ENCODE measurements at regions not wholly inside any gene's neighbourhood (a gene's known extent, or its start where the extent isn't known, plus 50 kb on each side); places are given as distances from the start of the nearest gene placed in this dataset.

DNA sequence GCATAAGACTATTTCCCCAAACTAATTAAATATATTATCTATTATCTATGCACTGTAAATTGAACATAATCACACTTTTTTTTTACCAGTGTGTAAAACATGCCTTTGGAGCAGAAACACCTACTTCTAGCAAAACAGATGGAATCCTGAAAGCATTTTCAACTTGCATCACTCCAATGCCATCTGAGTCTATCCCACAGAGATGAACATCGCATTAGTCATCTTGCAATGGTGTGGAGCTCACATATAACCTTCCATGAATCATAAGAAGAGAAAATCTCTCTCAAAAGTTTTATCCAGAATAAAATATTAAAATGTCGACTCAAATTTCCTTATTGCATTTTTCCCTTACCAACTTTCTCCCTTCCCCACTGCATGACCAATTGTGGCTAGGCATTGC, 406.7 kb upstream of the ACTRT1 start:
- Histone ChIP-seq H3K36me3 (ENCODE audit: control insufficient read depth in 1 of 2, insufficient read depth in 2 of 2, low read length in 2 of 2) (no peaks in the 10 kb centered on the region), H2BK5ac (ENCODE audit: low read depth, low read length, poor library complexity) (no peak overlapping the region), H3K79me1 (ENCODE audit: low read length) (no peaks in the 10 kb centered on the region), H4K8ac (ENCODE audit: low read depth, low read length) (no peak overlapping the region), H2AK5ac (ENCODE audit: low read length) (no peak overlapping the region), H3K9me3 (ENCODE audit: insufficient read depth, low read depth, low read length) (no peaks in the 10 kb centered on the region), H3K27ac (ENCODE audit: low read depth, low read length) (no peak overlapping the region), H3K9ac (ENCODE audit: low read length) (no peak overlapping the region), H3K79me2 (ENCODE audit: control insufficient read depth, insufficient read depth, low read length, poor library complexity) (no peaks in the 10 kb centered on the region), H3K4me1 (ENCODE audit: control insufficient read depth in 1 of 2, insufficient read depth in 2 of 2, low read length in 2 of 2) (no peaks in the 10 kb centered on the region), H2BK12ac (ENCODE audit: low read length) (no peak overlapping the region), H3K23ac (ENCODE audit: low read length) (no peak overlapping the region), H3K14ac (ENCODE audit: low read length) (no peak overlapping the region), H3K27me3 (ENCODE audit: insufficient read depth, low read length) (no peaks in the 10 kb centered on the region), H2AFZ (ENCODE audit: insufficient read depth, low read length, poor library complexity) (no peak overlapping the region), H4K91ac (ENCODE audit: low read depth, low read length) (no peak overlapping the region), H3K4me3 (ENCODE audit: low read depth, low read length) (no peak overlapping the region), H2BK120ac (ENCODE audit: insufficient read depth, low read length, poor library complexity) (no peak overlapping the region), H3K4me2 (ENCODE audit: low read length) (no peak overlapping the region), H3K18ac (ENCODE audit: low read length) (no peak overlapping the region), H3K4ac (ENCODE audit: low read depth, low read length) (no peak overlapping the region), H4K12ac (ENCODE audit: low read depth, low read length) (no peak overlapping the region)
- no CpG with 5 or more reads among the region's 2 CpGs for WGBS (ENCODE audit: extremely low coverage, insufficient coverage, insufficient read length)
- DNase-seq, result peak in 1 of 2 donors; percentile 8

DNA sequence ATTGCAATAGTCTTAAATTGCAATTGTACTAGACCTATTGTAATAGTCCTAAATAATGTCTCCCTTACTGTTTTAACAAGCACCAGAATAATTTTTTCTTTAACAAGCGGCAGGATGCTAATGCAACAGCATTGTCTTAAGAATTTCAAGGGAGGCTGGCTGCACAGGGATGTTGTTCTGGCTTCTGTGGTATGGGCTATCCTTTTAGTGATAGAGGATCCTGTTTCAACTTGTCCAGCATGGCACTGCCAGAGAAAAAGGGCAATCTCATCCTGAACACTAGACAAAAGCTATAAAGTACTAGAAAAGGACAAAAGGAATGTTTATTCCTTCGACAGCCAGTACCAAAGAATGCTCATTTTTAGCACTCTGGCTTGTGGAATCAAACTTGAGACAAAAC, 405.5 kb upstream of the ACTRT1 start:
- H3K36me3 ChIP-seq (ENCODE audit: control insufficient read depth in 1 of 2, insufficient read depth in 2 of 2, low read length in 2 of 2), result no peaks in the 10 kb centered on the region
- no peak overlapping the region for H4K91ac ChIP-seq (ENCODE audit: low read depth, low read length)
- H3K79me1 ChIP-seq (ENCODE audit: low read length), result no peaks in the 10 kb centered on the region
- no peak overlapping the region for H3K4me2 ChIP-seq (ENCODE audit: low read length)
- no peak for DNase-seq
- H3K27me3 ChIP-seq (ENCODE audit: insufficient read depth, low read length), result no peaks in the 10 kb centered on the region
- H3K27ac ChIP-seq (ENCODE audit: low read depth, low read length), result no peak overlapping the region
- no peaks in the 10 kb centered on the region for H3K9me3 ChIP-seq (ENCODE audit: insufficient read depth, low read depth, low read length)
- H2BK5ac ChIP-seq (ENCODE audit: low read depth, low read length, poor library complexity), result no peak overlapping the region
- no peaks in the 10 kb centered on the region for H3K79me2 ChIP-seq (ENCODE audit: control insufficient read depth, insufficient read depth, low read length, poor library complexity)
- no peak overlapping the region for H3K23ac ChIP-seq (ENCODE audit: low read length)
- H3K18ac ChIP-seq (ENCODE audit: low read length), result no peak overlapping the region
- no peak overlapping the region for H4K12ac ChIP-seq (ENCODE audit: low read depth, low read length)
- no peak overlapping the region for H2AK5ac ChIP-seq (ENCODE audit: low read length)
- no peak overlapping the region for H2BK12ac ChIP-seq (ENCODE audit: low read length)
- no peak overlapping the region for H3K14ac ChIP-seq (ENCODE audit: low read length)
- no peaks in the 10 kb centered on the region for H3K4me1 ChIP-seq (ENCODE audit: control insufficient read depth in 1 of 2, insufficient read depth in 2 of 2, low read length in 2 of 2)
- no CpG with 5 or more reads among the region's 2 CpGs for WGBS (ENCODE audit: extremely low coverage, insufficient coverage, insufficient read length)
- no peak overlapping the region for H2BK120ac ChIP-seq (ENCODE audit: insufficient read depth, low read length, poor library complexity)
- no peak overlapping the region for H2AFZ ChIP-seq (ENCODE audit: insufficient read depth, low read length, poor library complexity)
- no peak overlapping the region for H3K9ac ChIP-seq (ENCODE audit: low read length)
- no peak overlapping the region for H4K8ac ChIP-seq (ENCODE audit: low read depth, low read length)
- no peak overlapping the region for H3K4me3 ChIP-seq (ENCODE audit: low read depth, low read length)
- no peak overlapping the region for H3K4ac ChIP-seq (ENCODE audit: low read depth, low read length)

DNA sequence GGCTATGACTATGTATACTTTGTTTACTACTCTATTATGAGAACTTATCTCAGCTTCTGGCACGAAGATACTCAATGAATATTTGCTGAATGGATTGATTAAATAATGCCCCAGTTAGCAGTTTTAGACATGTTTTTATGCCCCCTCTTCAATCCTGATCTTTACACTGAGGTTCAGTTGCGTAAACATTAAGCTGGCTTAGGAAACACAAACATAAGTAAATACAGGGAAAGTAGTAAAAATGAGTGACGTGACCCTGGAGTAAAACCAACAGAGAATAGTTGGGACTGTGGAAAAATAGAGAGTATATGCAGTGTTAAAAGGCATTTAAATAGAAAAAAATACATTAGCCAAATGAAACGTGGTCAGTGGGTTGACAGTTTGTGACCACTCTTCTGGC, 387.0 kb upstream of the ACTRT1 start:
- no CpG with 5 or more reads among the region's 4 CpGs for WGBS (ENCODE audit: extremely low coverage, insufficient coverage, insufficient read length)
- Histone ChIP-seq H2AFZ (ENCODE audit: insufficient read depth, low read length, poor library complexity) (no peak overlapping the region), H2BK12ac (ENCODE audit: low read length) (no peak overlapping the region), H3K9ac (ENCODE audit: low read length) (no peak overlapping the region), H4K91ac (ENCODE audit: low read depth, low read length) (no peak overlapping the region), H3K79me2 (ENCODE audit: control insufficient read depth, insufficient read depth, low read length, poor library complexity) (no peaks in the 10 kb centered on the region), H2AK5ac (ENCODE audit: low read length) (no peak overlapping the region), H3K79me1 (ENCODE audit: low read length) (no peaks in the 10 kb centered on the region), H3K18ac (ENCODE audit: low read length) (no peak overlapping the region), H2BK120ac (ENCODE audit: insufficient read depth, low read length, poor library complexity) (no peak overlapping the region), H2BK5ac (ENCODE audit: low read depth, low read length, poor library complexity) (no peak overlapping the region), H3K14ac (ENCODE audit: low read length) (no peak overlapping the region), H3K9me3 (ENCODE audit: insufficient read depth, low read depth, low read length) (no peaks in the 10 kb centered on the region), H3K4me1 (ENCODE audit: control insufficient read depth in 1 of 2, insufficient read depth in 2 of 2, low read length in 2 of 2) (no peaks in the 10 kb centered on the region), H3K23ac (ENCODE audit: low read length) (no peak overlapping the region), H3K36me3 (ENCODE audit: control insufficient read depth in 1 of 2, insufficient read depth in 2 of 2, low read length in 2 of 2) (no peaks in the 10 kb centered on the region), H3K4ac (ENCODE audit: low read depth, low read length) (no peak overlapping the region), H3K4me2 (ENCODE audit: low read length) (no peak overlapping the region), H4K8ac (ENCODE audit: low read depth, low read length) (no peak overlapping the region), H3K4me3 (ENCODE audit: low read depth, low read length) (no peak overlapping the region), H4K12ac (ENCODE audit: low read depth, low read length) (no peak overlapping the region), H3K27me3 (ENCODE audit: insufficient read depth, low read length) (no peaks in the 10 kb centered on the region), H3K27ac (ENCODE audit: low read depth, low read length) (no peak overlapping the region)
- no peak for DNase-seq

DNA sequence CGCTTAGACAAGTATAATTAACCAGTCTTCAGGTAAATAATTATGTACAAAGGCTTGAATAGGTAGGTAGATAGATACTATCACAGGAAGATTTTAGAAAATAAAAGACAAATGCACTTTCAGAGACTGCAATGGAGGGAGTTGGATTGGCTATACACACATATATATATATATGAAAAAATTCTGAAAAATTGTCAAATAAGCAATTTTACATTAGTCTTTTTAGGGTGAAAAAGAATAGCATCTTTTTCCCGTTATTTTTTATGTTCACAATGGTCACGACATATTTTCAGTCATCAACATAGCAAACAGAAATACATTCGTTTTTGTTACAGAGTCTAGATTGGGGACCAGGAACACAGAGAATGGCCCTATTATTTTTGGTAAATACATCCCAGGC, 385.9 kb upstream of the ACTRT1 start:
- H2BK12ac ChIP-seq (ENCODE audit: low read length), result no peak overlapping the region
- H3K9ac ChIP-seq (ENCODE audit: low read length), result no peak overlapping the region
- H3K27ac ChIP-seq (ENCODE audit: low read depth, low read length), result no peak overlapping the region
- no peaks in the 10 kb centered on the region for H3K79me1 ChIP-seq (ENCODE audit: low read length)
- no peak overlapping the region for H4K12ac ChIP-seq (ENCODE audit: low read depth, low read length)
- H4K91ac ChIP-seq (ENCODE audit: low read depth, low read length), result no peak overlapping the region
- H3K4ac ChIP-seq (ENCODE audit: low read depth, low read length), result no peak overlapping the region
- H2AK5ac ChIP-seq (ENCODE audit: low read length), result no peak overlapping the region
- H3K4me1 ChIP-seq (ENCODE audit: control insufficient read depth in 1 of 2, insufficient read depth in 2 of 2, low read length in 2 of 2), result no peaks in the 10 kb centered on the region
- no peak overlapping the region for H3K4me3 ChIP-seq (ENCODE audit: low read depth, low read length)
- no peak for DNase-seq
- no peak overlapping the region for H3K18ac ChIP-seq (ENCODE audit: low read length)
- no peaks in the 10 kb centered on the region for H3K9me3 ChIP-seq (ENCODE audit: insufficient read depth, low read depth, low read length)
- no peaks in the 10 kb centered on the region for H3K27me3 ChIP-seq (ENCODE audit: insufficient read depth, low read length)
- no peak overlapping the region for H2AFZ ChIP-seq (ENCODE audit: insufficient read depth, low read length, poor library complexity)
- H4K8ac ChIP-seq (ENCODE audit: low read depth, low read length), result no peak overlapping the region
- H3K14ac ChIP-seq (ENCODE audit: low read length), result no peak overlapping the region
- no peak overlapping the region for H2BK5ac ChIP-seq (ENCODE audit: low read depth, low read length, poor library complexity)
- no peaks in the 10 kb centered on the region for H3K36me3 ChIP-seq (ENCODE audit: control insufficient read depth in 1 of 2, insufficient read depth in 2 of 2, low read length in 2 of 2)
- no peak overlapping the region for H3K4me2 ChIP-seq (ENCODE audit: low read length)
- no peak overlapping the region for H3K23ac ChIP-seq (ENCODE audit: low read length)
- WGBS (ENCODE audit: extremely low coverage, insufficient coverage, insufficient read length), result no CpG with 5 or more reads among the region's 4 CpGs
- no peak overlapping the region for H2BK120ac ChIP-seq (ENCODE audit: insufficient read depth, low read length, poor library complexity)
- no peaks in the 10 kb centered on the region for H3K79me2 ChIP-seq (ENCODE audit: control insufficient read depth, insufficient read depth, low read length, poor library complexity)
